DND-41 (cell line): ENCODE measurements at regions not wholly inside any gene's neighbourhood (a gene's known extent, or its start where the extent isn't known, plus 50 kb on each side); places are given as distances from the start of the nearest gene placed in this dataset.

Experiments used
- ATAC-seq: fragments of 200-7000 bp; cut with Tn5 transposase; 3 replicates; pipeline ENCODE4 v1.9.1; 2021; ENCODE audit warnings: low read depth; ENCODE audit not compliant: insufficient read depth
- DNase-seq: peaks from one replicate; pipeline ENCODE4 v3.0.0-alpha.2; 2020
- H2AFZ ChIP-seq: 2 replicates; pipeline ENCODE4 v1.6.0; 2012; ENCODE audit warnings: low read depth, low read length
- H3K27ac ChIP-seq: 2 replicates; pipeline ENCODE4 v1.5.1; 2012; ENCODE audit warnings: low read length, inconsistent platforms
- H3K27me3 ChIP-seq: fragments of 200-600 bp; sonication (generic); 2 replicates; pipeline ENCODE4 v1.6.0; 2012; ENCODE audit warnings: low read length, mild to moderate bottlenecking, inconsistent platforms; ENCODE audit not compliant: insufficient read depth, poor library complexity
- H3K36me3 ChIP-seq: 2 replicates; pipeline ENCODE4 v1.5.1; 2012; ENCODE audit warnings: low read length, inconsistent platforms; ENCODE audit not compliant: insufficient read depth
- H3K4me1 ChIP-seq: 2 replicates; pipeline ENCODE4 v1.5.1; 2012; ENCODE audit warnings: mild to moderate bottlenecking, low read length; ENCODE audit not compliant: insufficient read depth
- H3K4me2 ChIP-seq: 2 replicates; pipeline ENCODE4 v1.6.0; 2012; ENCODE audit warnings: mild to moderate bottlenecking, moderate library complexity, low read length, inconsistent platforms; ENCODE audit not compliant: insufficient read depth
- H3K4me3 ChIP-seq, 2 experiments: fragments of 200-600 bp in 1 of 2; shearing (Covaris generic) in 1 of 2; 2 replicates each; pipeline ENCODE4 v1.5.1; 2012 to 2016; ENCODE audit warnings: inconsistent platforms in 2 of 2, low read length in 2 of 2, mild to moderate bottlenecking in 2 of 2, low read depth in 1 of 2, moderate library complexity in 1 of 2
- H3K79me2 ChIP-seq: 2 replicates; pipeline ENCODE4 v1.6.0; 2012; ENCODE audit warnings: low read length, inconsistent platforms; ENCODE audit not compliant: insufficient read depth
- H3K9ac ChIP-seq: 2 replicates; pipeline ENCODE4 v1.6.0; 2012; ENCODE audit warnings: low read depth, mild to moderate bottlenecking, inconsistent platforms, low read length, moderate library complexity
- H3K9me3 ChIP-seq: 2 replicates; pipeline ENCODE4 v1.5.1; 2012; ENCODE audit warnings: low read length, moderate library complexity, mild to moderate bottlenecking, inconsistent platforms; ENCODE audit not compliant: insufficient read depth, severe bottlenecking
- H4K20me1 ChIP-seq: 2 replicates; pipeline ENCODE4 v1.6.0; 2012; ENCODE audit warnings: low read length; ENCODE audit not compliant: insufficient read depth
- CTCF ChIP-seq: IDR thresholded peaks from 2 replicates; pipeline ENCODE4 v1.5.1; 2012; ENCODE audit warnings: borderline replicate concordance, low read length, moderate library complexity, mild to moderate bottlenecking; ENCODE audit not compliant: poor library complexity, severe bottlenecking; ENCODE audit errors: extremely low read depth
- EZH2 ChIP-seq: IDR thresholded peaks from 3 replicates; pipeline ENCODE4 v1.6.1; 2012; ENCODE audit warnings: borderline replicate concordance, low read depth, mild to moderate bottlenecking, moderate library complexity, low read length, inconsistent platforms; ENCODE audit not compliant: severe bottlenecking

- no peaks in the 10 kb centered on the region for H3K27me3 ChIP-seq
- H3K27ac ChIP-seq = no peak overlapping the region
- no peak overlapping the region for H3K9ac ChIP-seq
- H3K4me3 ChIP-seq = no peak overlapping the region
- TF ChIP-seq EZH2 = no peak
- no peak for TF ChIP-seq CTCF
- no peaks in the 10 kb centered on the region for H3K79me2 ChIP-seq
- no peaks in the 10 kb centered on the region for H3K4me1 ChIP-seq
- H3K4me2 ChIP-seq = no peak overlapping the region
- no peaks in the 10 kb centered on the region for H3K9me3 ChIP-seq
- no peaks in the 10 kb centered on the region for H4K20me1 ChIP-seq
- no peak overlapping the region for H2AFZ ChIP-seq
- DNase-seq = no peak
- H3K36me3 ChIP-seq = no peaks in the 10 kb centered on the region
- ATAC-seq = no peak
Observed at GRCh38 chr16:25344006-25344405, 86.4 kb upstream of the ZKSCAN2 start.

- no peak for TF ChIP-seq CTCF
- TF ChIP-seq EZH2 = no peak
- peak; percentile 44; the same call in 2 of the 3 replicates for ATAC-seq
- no peak overlapping the region for H3K27ac ChIP-seq
Observed at GRCh38 chr16:25340973-25341372, 83.3 kb upstream of the ZKSCAN2 start.

GRCh38 chr16:25317732-25318316, 60.2 kb upstream of the ZKSCAN2 start:
- Histone ChIP-seq H2AFZ (no peak overlapping the region), H4K20me1 (no peaks in the 10 kb centered on the region), H3K79me2 (no peaks in the 10 kb centered on the region), H3K9me3 (peaks cover 9% of the 10 kb centered on the region), H3K27ac (no peak overlapping the region), H3K4me2 (no peak overlapping the region), H3K4me3 (no peak overlapping the region), H3K9ac (no peak overlapping the region), H3K4me1 (no peaks in the 10 kb centered on the region), H3K36me3 (no peaks in the 10 kb centered on the region), H3K27me3 (no peaks in the 10 kb centered on the region)
- no peak for DNase-seq
- TF ChIP-seq CTCF (no peak), EZH2 (no peak)
- no peak for ATAC-seq

More at GRCh38 chr16:25340973-25341372, 83.3 kb upstream of the ZKSCAN2 start:
- H3K27me3 ChIP-seq = no peaks in the 10 kb centered on the region
- no peaks in the 10 kb centered on the region for H3K4me1 ChIP-seq
- no peaks in the 10 kb centered on the region for H3K36me3 ChIP-seq
- H3K9ac ChIP-seq = no peak overlapping the region
- H3K4me2 ChIP-seq = no peak overlapping the region
- peak; percentile 10 for DNase-seq
- no peaks in the 10 kb centered on the region for H3K79me2 ChIP-seq
- H2AFZ ChIP-seq = no peak overlapping the region
- H4K20me1 ChIP-seq = no peaks in the 10 kb centered on the region
- no peak overlapping the region for H3K4me3 ChIP-seq
- no peaks in the 10 kb centered on the region for H3K9me3 ChIP-seq

- ATAC-seq (no peak), DNase-seq (no peak)
- peaks cover 12% of the 10 kb centered on the region for H3K9me3 ChIP-seq
- TF ChIP-seq CTCF (no peak), EZH2 (no peak)
- H3K79me2 ChIP-seq = no peaks in the 10 kb centered on the region
- no peak overlapping the region for H2AFZ ChIP-seq
- no peak overlapping the region for H3K4me3 ChIP-seq
- H3K4me2 ChIP-seq = no peak overlapping the region
- no peak overlapping the region for H3K27ac ChIP-seq
- no peaks in the 10 kb centered on the region for H3K27me3 ChIP-seq
- H3K9ac ChIP-seq = no peak overlapping the region
- no peaks in the 10 kb centered on the region for H4K20me1 ChIP-seq
- no peaks in the 10 kb centered on the region for H3K4me1 ChIP-seq
- H3K36me3 ChIP-seq = no peaks in the 10 kb centered on the region
Observed at GRCh38 chr16:25311950-25312349, 54.3 kb upstream of the ZKSCAN2 start.
